ENCODE measurements at regions not wholly inside any gene's neighbourhood (a gene's known extent, or its start where the extent isn't known, plus 50 kb on each side); places are given as distances from the start of the nearest gene placed in this dataset.
"Not testable (repeated sequence)": the region's sequence is repeated elsewhere in the genome, so short reads cannot be mapped to it uniquely, and the experiment has no call there.

- not testable (repeated sequence) for H3K4me1 Mint-ChIP-seq (ENCODE audit: low read depth); H3K4me3 Mint-ChIP-seq; H3K9me3 Mint-ChIP-seq; DNase-seq; H3K36me3 Mint-ChIP-seq (ENCODE audit: insufficient read depth in 2 of 2); ATAC-seq (replicated peaks in 1 of 2); H3K27ac Mint-ChIP-seq; H3K27me3 Mint-ChIP-seq (ENCODE audit: low read depth)
These were observed 80.1 kb upstream of the RAI2 start for GRCh38 chrX:17941171-17941570.

- H3K4me1 Mint-ChIP-seq (ENCODE audit: low read depth), result no peaks in the 10 kb centered on the region
- H3K27me3 Mint-ChIP-seq (ENCODE audit: low read depth), result peaks cover 9% of the 10 kb centered on the region
- ATAC-seq (replicated peaks in 1 of 2), result no peak
- H3K27ac Mint-ChIP-seq, result no peak overlapping the region
- no peaks in the 10 kb centered on the region for H3K9me3 Mint-ChIP-seq
- DNase-seq, result no peak
- H3K36me3 Mint-ChIP-seq (ENCODE audit: insufficient read depth in 2 of 2), result no peaks in the 10 kb centered on the region
- H3K4me3 Mint-ChIP-seq, result no peak overlapping the region
These were observed 78.6 kb upstream of the RAI2 start for GRCh38 chrX:17939724-17940123.

- H3K27me3 Mint-ChIP-seq (ENCODE audit: low read depth), result peaks cover 17% of the 10 kb centered on the region
- no peaks in the 10 kb centered on the region for H3K36me3 Mint-ChIP-seq (ENCODE audit: insufficient read depth in 2 of 2)
- ATAC-seq (replicated peaks in 1 of 2), result no peak
These were observed 72.8 kb upstream of the RAI2 start for GRCh38 chrX:17933856-17934255.

GRCh38 chrX:17932781-17933180 is 71.7 kb upstream of the RAI2 start:
- Mint-ChIP-seq H3K27me3 (ENCODE audit: low read depth) (peaks cover 17% of the 10 kb centered on the region), H3K27ac (no peak overlapping the region), H3K4me1 (ENCODE audit: low read depth) (no peaks in the 10 kb centered on the region), H3K4me3 (no peak overlapping the region), H3K36me3 (ENCODE audit: insufficient read depth in 2 of 2) (no peaks in the 10 kb centered on the region), H3K9me3 (no peaks in the 10 kb centered on the region)
- ATAC-seq (replicated peaks in 1 of 2) (no peak), DNase-seq (no peak)

More at GRCh38 chrX:17933856-17934255, 72.8 kb upstream of the RAI2 start:
- no peak overlapping the region for H3K4me3 Mint-ChIP-seq
- no peaks in the 10 kb centered on the region for H3K4me1 Mint-ChIP-seq (ENCODE audit: low read depth)
- H3K27ac Mint-ChIP-seq, result no peak overlapping the region
- H3K9me3 Mint-ChIP-seq, result no peaks in the 10 kb centered on the region
- DNase-seq, result no peak

GRCh38 chrX:17931855-17932254 is 70.8 kb upstream of the RAI2 start:
- Mint-ChIP-seq H3K27me3 (ENCODE audit: low read depth) (peaks cover 12% of the 10 kb centered on the region), H3K9me3 (no peaks in the 10 kb centered on the region), H3K4me1 (ENCODE audit: low read depth) (no peaks in the 10 kb centered on the region), H3K36me3 (ENCODE audit: insufficient read depth in 2 of 2) (no peaks in the 10 kb centered on the region), H3K4me3 (no peak overlapping the region), H3K27ac (no peak overlapping the region)
- DNase-seq (no peak), ATAC-seq (replicated peaks in 1 of 2) (no peak)

GRCh38 chrX:17930850-17931249 is 69.8 kb upstream of the RAI2 start:
- H3K9me3 Mint-ChIP-seq, result peaks cover 3 to 6% of the 10 kb centered on the region in 2 donors
- H3K4me1 Mint-ChIP-seq (ENCODE audit: low read depth), result no peaks in the 10 kb centered on the region
- H3K36me3 Mint-ChIP-seq (ENCODE audit: insufficient read depth in 2 of 2), result peaks cover 0 to 4% of the 10 kb centered on the region in 2 donors
- no peak overlapping the region for H3K27ac Mint-ChIP-seq
- no peak for DNase-seq
- ATAC-seq (replicated peaks in 1 of 2), result no peak
- H3K27me3 Mint-ChIP-seq (ENCODE audit: low read depth), result peaks cover 12% of the 10 kb centered on the region
- H3K4me3 Mint-ChIP-seq, result no peak overlapping the region

- Mint-ChIP-seq H3K36me3 (ENCODE audit: insufficient read depth in 2 of 2) (peaks cover 0 to 4% of the 10 kb centered on the region in 2 donors), H3K27ac (no peak overlapping the region), H3K4me3 (no peak overlapping the region), H3K9me3 (peaks cover 5 to 6% of the 10 kb centered on the region in 2 donors), H3K4me1 (ENCODE audit: low read depth) (no peaks in the 10 kb centered on the region), H3K27me3 (ENCODE audit: low read depth) (no peaks in the 10 kb centered on the region)
- DNase-seq (peak; percentile 0 to 9), ATAC-seq (replicated peaks in 1 of 2) (peak; percentile 91 to 96)
These were observed 62.4 kb upstream of the RAI2 start for GRCh38 chrX:17923546-17923945.

GRCh38 chrX:17922303-17922702 is 61.2 kb upstream of the RAI2 start:
- no peak overlapping the region for H3K27ac Mint-ChIP-seq
- H3K4me3 Mint-ChIP-seq, result no peak overlapping the region
- ATAC-seq (replicated peaks in 1 of 2), result no peak
- no peaks in the 10 kb centered on the region for H3K27me3 Mint-ChIP-seq (ENCODE audit: low read depth)
- peaks cover 0 to 4% of the 10 kb centered on the region in 2 donors for H3K36me3 Mint-ChIP-seq (ENCODE audit: insufficient read depth in 2 of 2)
- no peak for DNase-seq
- no peaks in the 10 kb centered on the region for H3K4me1 Mint-ChIP-seq (ENCODE audit: low read depth)
- H3K9me3 Mint-ChIP-seq, result peaks cover 5 to 6% of the 10 kb centered on the region in 2 donors

- Mint-ChIP-seq H3K4me3 (no peak overlapping the region), H3K36me3 (ENCODE audit: insufficient read depth in 2 of 2) (no peaks in the 10 kb centered on the region), H3K9me3 (peaks cover 0 to 2% of the 10 kb centered on the region in 2 donors), H3K4me1 (ENCODE audit: low read depth) (no peaks in the 10 kb centered on the region), H3K27me3 (ENCODE audit: low read depth) (no peaks in the 10 kb centered on the region), H3K27ac (no peak overlapping the region)
- no peak for ATAC-seq (replicated peaks in 1 of 2)
- no peak for DNase-seq
These were observed 58.9 kb upstream of the RAI2 start for GRCh38 chrX:17919896-17920446.

GRCh38 chrX:17917945-17918577 is 57.0 kb upstream of the RAI2 start:
- no peak overlapping the region for H3K4me3 Mint-ChIP-seq

GRCh38 chrX:17913801-17914200 is 52.7 kb upstream of the RAI2 start:
- Mint-ChIP-seq H3K27me3 (ENCODE audit: low read depth) (peaks cover 8% of the 10 kb centered on the region), H3K9me3 (peaks cover 2% of the 10 kb centered on the region in 2 donors), H3K4me3 (no peak overlapping the region), H3K36me3 (ENCODE audit: insufficient read depth in 2 of 2) (peaks cover 1 to 3% of the 10 kb centered on the region in 2 donors), H3K4me1 (ENCODE audit: low read depth) (no peaks in the 10 kb centered on the region), H3K27ac (no peak overlapping the region)
- ATAC-seq (replicated peaks in 1 of 2) (no peak), DNase-seq (no peak)

More at GRCh38 chrX:17917945-17918577, 57.0 kb upstream of the RAI2 start:
- H3K4me1 Mint-ChIP-seq (ENCODE audit: low read depth), result no peaks in the 10 kb centered on the region
- no peak for DNase-seq
- H3K27me3 Mint-ChIP-seq (ENCODE audit: low read depth), result no peaks in the 10 kb centered on the region
- H3K9me3 Mint-ChIP-seq, result no peaks in the 10 kb centered on the region
- no peaks in the 10 kb centered on the region for H3K36me3 Mint-ChIP-seq (ENCODE audit: insufficient read depth in 2 of 2)
- no peak for ATAC-seq (replicated peaks in 1 of 2)
- H3K27ac Mint-ChIP-seq, result no peak overlapping the region

Data from activated T-cell treated with anti-CD3 and anti-CD28 coated beads, Interleukin-2, amount 50 U/mL, for 72 hours (primary cell).